Right kidney (tissue), 1 donor: ENCODE measurements at regions not wholly inside any gene's neighbourhood (a gene's known extent, or its start where the extent isn't known, plus 50 kb on each side); places are given as distances from the start of the nearest gene placed in this dataset.

Source experiments
- DNase-seq: peaks from one replicate; pipeline ENCODE4 v3.0.0-alpha.2; 2016

DNA sequence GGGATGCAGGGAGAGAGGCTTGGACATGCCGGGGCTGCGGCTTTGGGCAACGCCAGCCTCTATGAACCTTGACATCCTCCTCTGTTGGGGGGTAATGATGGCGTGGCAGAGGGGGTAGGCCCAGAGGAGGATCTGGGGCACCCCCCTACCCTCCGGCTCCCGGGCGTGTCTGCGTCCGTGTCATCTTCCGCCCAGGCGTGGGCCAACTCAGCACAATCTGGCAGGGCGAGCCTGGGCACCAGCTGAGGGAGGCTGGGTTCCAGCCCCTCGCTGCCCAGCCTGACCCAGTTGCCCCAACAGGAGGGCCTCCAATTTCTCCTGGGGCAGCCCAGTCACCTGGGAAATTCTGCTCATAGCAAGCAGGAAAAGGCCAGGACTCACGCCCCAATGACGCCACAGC, 62.9 kb upstream of the IL17B start:
- no peak for DNase-seq

- DNase-seq = no peak
Observed at GRCh38 chr5:149441194-149441753, 62.2 kb upstream of the IL17B start.

DNA sequence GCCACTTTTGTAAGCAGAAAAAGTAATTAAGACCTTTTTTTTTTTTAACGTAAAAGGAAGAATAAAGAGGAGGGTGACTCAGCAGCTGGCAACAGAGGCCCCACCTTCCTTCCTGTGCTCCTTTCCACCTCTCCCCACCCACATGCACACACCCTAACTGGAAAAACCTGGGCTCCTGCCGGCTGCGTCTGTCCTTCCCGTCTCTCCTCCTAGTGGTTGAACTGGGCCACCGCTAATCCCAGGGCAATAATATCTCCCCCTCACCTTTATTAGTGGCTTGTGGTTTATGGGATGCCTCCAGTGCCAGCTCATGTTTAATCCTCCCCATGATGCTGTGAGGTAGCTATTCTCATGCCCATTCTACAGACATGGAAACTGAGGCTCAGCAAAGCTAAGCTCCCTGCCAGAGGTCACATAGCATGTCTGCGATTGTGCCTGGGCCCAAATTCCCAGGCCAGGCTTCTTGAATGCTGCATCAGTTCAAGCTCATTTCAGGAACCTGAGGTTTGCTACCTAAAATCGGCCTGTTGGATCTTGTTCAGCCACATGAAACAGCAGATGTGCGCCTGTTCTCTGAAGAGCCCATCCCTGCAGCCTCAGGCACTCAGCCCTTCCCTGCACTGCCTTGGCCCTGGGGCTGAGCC, 60.9 kb upstream of the IL17B start:
- DNase-seq = no peak

GRCh38 chr5:149438711-149439132, 59.6 kb upstream of the IL17B start:
- no peak for DNase-seq

DNA sequence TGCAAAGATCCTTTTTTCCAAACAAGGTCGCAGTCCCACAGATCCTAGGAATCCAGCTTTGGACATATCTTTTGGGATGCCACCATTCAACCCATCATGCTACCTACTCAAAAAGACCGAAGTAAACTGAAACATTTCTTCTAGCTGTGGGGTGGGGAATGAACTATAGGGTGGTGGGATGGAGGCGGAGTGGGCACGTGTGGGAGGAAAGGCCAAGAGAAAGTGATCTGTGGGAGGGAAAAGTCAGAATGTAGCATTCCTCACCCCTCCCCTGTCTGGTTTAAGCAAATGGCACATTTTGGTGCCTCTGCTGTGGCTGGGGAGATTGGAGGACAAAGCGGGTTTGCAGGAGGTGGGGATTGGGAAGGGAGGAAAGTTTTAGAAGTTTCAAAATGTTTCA, 59.2 kb upstream of the IL17B start:
- no peak for DNase-seq

DNA sequence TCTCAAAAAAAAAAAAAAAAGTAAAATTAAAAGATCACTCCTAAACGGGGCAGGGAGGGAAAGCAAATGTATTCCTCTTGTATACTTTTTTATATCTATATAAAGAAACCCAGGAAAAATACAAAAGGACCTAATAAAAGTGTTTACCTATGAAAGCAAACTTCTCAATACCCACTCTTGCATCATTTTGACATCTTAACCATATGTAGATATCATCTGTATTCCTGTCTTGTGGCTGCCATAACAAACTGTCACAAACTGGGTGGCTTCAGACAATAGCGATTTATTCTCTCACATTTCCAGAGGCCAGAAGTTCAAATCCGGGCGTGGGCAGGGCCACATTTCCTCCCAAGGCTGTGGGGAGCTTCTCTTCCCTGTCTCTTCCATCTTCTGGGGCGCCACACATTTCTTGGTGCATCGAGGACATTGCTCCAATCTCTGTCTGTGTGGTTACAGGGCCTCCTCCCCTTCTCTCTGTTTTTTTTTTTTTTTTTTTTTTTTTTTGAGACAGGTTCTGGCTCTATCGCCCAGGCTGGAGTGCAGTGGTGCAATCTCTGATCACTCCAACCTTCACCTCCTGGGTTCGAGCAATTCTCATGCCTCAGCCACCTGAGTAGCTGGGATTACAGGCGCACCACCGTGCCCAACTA, 58.4 kb upstream of the IL17B start:
- DNase-seq = no peak

DNA sequence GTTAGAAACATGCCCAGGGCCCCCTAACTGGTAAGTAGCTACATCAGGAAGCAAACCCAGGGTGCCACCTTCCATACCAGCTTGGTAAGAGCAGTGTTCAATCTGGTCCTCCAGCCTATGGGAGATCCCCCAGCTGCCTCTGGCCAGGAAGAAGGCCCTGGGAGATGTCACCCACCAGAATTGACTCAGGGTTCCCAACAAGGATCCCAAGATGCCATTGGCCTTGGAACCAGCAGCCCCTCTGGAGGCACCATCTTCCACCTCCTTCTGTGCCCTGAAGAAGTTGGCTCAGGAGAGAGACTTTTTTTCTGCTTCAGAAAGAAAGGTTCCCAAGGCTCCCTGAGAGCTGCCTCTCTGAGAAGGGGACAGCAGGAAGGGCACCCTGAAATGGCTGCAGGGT, 56.6 kb upstream of the IL17B start:
- no peak for DNase-seq

- DNase-seq = no peak
Observed at GRCh38 chr5:149435015-149435376, 55.9 kb upstream of the IL17B start.

- DNase-seq = peak; percentile 68
Observed at GRCh38 chr5:149434162-149435014, 55.3 kb upstream of the IL17B start.

DNA sequence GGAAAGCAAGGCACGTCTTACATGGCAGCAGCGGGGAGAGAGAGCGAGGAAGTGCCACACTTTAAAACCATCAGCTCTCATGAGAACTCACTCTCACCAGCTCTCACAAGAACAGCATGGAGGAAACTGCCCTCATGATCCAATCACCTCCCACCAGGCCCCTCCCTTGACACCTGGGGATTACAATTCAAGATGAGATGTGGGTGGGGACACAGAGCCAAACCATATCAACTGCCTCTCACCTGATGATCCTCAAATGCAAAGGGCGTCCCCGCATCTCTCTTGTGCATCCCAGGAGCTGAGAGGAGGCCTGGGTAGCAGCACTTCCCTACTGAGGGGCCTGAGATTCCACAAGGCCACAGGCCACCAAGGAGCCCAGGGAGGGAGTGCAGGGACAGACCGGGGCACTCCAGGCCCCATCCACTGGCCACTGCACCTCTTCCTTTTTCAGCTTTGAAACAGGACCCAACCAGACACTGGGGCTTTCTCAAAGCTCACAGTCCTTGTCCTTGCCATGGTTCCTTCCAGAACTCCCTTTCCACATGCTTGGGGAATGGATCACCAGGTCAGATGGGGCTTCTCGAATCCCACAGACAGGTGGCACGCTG, 54.5 kb upstream of the IL17B start:
- no peak for DNase-seq

GRCh38 chr5:149432911-149433401, 53.9 kb upstream of the IL17B start:
- no peak for DNase-seq

DNA sequence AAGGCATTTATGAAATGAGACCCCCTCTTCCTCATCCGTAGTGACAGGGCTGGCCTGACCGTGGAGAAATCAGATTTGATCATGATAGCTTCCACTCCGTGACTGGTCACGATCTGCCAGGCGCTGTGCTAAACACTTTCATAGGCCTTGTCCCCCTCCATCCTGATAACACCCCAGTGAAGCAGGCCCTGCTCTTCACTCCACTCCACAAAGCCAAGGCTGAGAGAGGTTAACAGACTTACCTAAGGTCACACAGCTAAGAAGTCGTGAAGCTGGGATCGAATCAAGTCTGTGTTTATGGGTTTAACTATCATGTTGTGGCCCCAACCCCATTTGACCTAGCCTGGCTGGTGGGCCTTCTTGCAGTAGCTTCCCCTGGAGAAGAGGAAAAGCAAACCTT, 53.3 kb upstream of the IL17B start:
- no peak for DNase-seq

GRCh38 chr5:149429839-149430721, 51.0 kb upstream of the IL17B start:
- DNase-seq = no peak
